Activated T-cell treated with anti-CD3 and anti-CD28 coated beads, Interleukin-2, amount 50 U/mL, for 4 hours (primary cell): ENCODE measurements at regions not wholly inside any gene's neighbourhood (a gene's known extent, or its start where the extent isn't known, plus 50 kb on each side); places are given as distances from the start of the nearest gene placed in this dataset.

Experiments used
- ATAC-seq, 2 donors: fragments of 200-7000 bp; cut with Tn5 transposase; one replicate each; pipeline ENCODE4 v1.10.0; 2021
- DNase-seq: peaks from one replicate; pipeline ENCODE4 v3.0.0-alpha.2; 2020
- H3K27me3 Mint-ChIP-seq: one replicate; pipeline ENCODE4 v1.8.0; 2021; ENCODE audit warnings: low read depth, mixed read lengths
- H3K36me3 Mint-ChIP-seq: one replicate; pipeline ENCODE4 v1.8.0; 2022; ENCODE audit warnings: mixed read lengths; ENCODE audit not compliant: insufficient read depth
- H3K4me1 Mint-ChIP-seq: one replicate; pipeline ENCODE4 v1.8.0; 2021; ENCODE audit warnings: low read depth, mixed read lengths
- H3K4me3 Mint-ChIP-seq: one replicate; pipeline ENCODE4 v1.8.0; 2021; ENCODE audit warnings: mild to moderate bottlenecking, moderate library complexity, mixed read lengths
- H3K9me3 Mint-ChIP-seq: one replicate; pipeline ENCODE4 v1.8.0; 2021; ENCODE audit warnings: mixed read lengths

DNA sequence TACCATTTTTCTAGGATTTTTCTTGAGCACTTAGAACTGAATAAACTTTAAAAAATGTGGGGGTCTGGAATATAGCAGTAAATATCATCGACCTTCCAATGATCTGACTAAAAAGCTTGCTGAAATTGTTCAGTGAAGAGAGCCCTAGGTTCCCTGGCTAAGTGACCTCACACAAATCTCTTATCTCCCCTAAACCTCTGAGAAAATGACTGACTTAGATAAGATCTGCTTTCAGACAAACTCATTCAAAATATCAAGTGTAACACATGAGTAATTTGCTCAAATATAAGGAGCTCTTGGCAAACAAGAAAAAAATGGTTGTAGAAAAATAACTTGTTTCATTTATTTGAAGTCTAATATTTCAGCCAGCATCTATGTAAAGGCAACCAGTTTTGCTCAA lies 441.7 kb upstream of the SLIT2 start:
- Mint-ChIP-seq H3K36me3 (no peaks in the 10 kb centered on the region), H3K4me1 (no peaks in the 10 kb centered on the region), H3K27me3 (no peaks in the 10 kb centered on the region), H3K9me3 (peaks cover under 1% of the 10 kb centered on the region), H3K4me3 (no peak overlapping the region)
- DNase-seq (no peak), ATAC-seq (no peak)

DNA sequence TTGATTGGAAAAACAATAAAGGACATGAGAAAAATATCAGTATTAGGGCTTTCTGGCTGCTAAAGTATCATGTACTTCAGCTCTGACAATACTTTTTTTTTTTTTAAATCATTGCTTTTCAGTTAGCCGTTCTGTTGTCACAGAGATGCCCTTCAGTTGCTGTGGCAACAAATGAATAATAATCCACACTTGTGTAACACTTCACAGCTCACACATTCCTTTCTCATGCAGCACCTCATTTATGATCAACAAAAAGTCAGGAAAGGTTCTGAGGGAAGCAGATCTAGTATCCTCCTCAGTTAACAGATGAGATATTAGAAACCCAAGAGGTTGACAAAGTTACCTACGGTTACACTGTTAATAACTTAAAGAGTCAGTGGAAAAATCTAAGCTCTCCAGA lies 444.2 kb upstream of the SLIT2 start:
- no peak for DNase-seq
- no peak overlapping the region for H3K4me3 Mint-ChIP-seq
- H3K27me3 Mint-ChIP-seq: no peaks in the 10 kb centered on the region
- H3K36me3 Mint-ChIP-seq: no peaks in the 10 kb centered on the region
- no peak for ATAC-seq
- H3K4me1 Mint-ChIP-seq: no peaks in the 10 kb centered on the region
- H3K9me3 Mint-ChIP-seq: peaks cover 3% of the 10 kb centered on the region

DNA sequence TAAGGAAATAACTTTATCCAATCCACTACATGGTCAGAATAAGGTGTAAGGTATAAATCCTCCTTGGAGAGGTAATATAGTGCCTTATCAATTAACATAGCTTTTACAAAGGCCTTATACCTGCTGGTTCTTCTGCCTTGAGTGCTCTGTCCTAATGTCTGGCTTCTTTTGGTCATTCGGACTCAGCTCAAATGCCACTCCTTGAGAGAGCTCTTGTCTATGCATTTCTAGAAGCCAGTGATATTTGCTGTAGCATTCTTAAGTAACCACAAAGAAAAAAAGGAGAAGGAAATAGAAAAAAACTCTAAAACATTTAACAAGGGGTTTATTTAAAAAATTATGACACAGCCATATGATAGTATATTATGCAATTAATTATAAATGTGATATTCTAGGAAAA lies 444.8 kb upstream of the SLIT2 start:
- H3K4me1 Mint-ChIP-seq: no peaks in the 10 kb centered on the region
- ATAC-seq (no peak), DNase-seq (no peak)
- no peaks in the 10 kb centered on the region for H3K27me3 Mint-ChIP-seq
- H3K9me3 Mint-ChIP-seq: peaks cover 3% of the 10 kb centered on the region
- no peaks in the 10 kb centered on the region for H3K36me3 Mint-ChIP-seq
- H3K4me3 Mint-ChIP-seq: no peak overlapping the region

DNA sequence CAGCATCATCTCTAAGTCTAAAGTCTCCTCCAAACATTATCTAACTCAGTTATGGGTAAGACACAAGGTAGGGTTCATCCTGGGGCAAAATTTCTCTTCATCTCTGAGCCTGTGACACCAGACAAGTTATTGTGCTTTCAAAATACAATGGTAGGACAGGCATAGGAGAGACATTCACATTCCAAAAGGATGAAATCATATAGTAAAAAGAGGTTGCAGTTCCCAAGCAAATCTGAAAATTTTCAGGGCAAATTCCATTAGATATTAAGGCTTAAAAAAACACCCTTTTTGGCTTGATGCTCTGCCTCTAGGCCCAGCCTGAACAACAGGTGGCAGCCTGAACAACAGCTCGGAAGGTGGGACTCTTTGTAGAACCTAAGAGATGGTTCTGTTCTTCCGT lies 448.3 kb upstream of the SLIT2 start:
- Mint-ChIP-seq H3K9me3 (peaks cover 8% of the 10 kb centered on the region), H3K4me3 (no peak overlapping the region), H3K4me1 (no peaks in the 10 kb centered on the region), H3K36me3 (no peaks in the 10 kb centered on the region), H3K27me3 (no peaks in the 10 kb centered on the region)
- ATAC-seq: no peak
- DNase-seq: no peak

DNA sequence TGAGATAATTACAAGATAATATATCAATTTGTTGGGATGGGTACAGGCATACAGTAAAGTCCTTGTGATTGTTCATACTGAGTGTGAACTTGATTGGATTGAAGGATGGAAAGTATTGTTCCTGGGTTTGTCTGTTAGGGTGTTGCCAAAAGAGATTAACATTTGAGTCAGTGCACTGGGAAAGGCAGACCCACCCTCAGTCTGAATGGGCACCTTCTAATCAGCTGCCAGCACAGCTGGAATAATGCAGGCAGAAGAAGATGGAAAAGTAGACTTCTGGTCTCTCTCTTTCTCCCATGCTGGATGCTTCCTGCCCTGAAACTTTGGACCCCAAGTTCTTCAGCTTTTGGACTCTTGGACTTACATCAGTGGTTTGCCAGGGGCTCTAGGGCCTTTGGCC lies 457.9 kb upstream of the SLIT2 start:
- Mint-ChIP-seq H3K9me3 (peaks cover 12% of the 10 kb centered on the region), H3K4me1 (no peaks in the 10 kb centered on the region), H3K27me3 (no peaks in the 10 kb centered on the region), H3K36me3 (no peaks in the 10 kb centered on the region), H3K4me3 (no peak overlapping the region)
- DNase-seq (no peak), ATAC-seq (no peak)

DNA sequence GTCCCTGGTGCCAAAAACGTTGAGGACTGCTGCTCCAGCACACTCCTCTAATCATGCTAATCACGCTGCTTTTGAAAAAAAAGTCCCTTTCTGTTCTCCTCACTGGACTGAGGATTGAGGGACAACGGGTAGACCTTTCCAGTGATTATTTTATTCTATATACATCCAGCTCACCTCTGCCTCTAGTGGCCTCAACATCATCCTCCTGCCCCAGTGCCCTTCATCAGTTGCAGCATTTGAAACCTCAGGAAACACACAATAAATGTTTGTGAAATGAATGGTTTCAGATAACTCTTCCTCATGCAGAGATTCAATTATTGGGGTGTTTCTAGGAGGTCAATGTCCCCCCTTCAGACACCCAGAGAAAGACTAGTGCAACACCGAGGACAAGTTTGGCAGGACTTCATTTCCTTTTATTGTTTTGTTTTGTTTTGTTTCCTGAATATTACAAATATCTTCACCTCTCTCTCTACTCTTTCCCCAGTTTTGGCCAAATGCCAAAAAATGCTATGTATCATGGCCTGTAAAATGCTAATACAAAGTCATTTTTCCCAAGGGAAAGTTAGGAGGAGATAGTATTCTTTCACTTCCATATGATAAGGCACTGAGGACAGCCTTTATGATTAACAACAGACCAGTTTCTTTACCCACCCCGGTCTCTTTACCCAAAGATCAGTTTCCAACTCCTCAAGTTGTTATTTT lies 460.1 kb upstream of the SLIT2 start:
- peaks cover 12% of the 10 kb centered on the region for H3K9me3 Mint-ChIP-seq
- H3K27me3 Mint-ChIP-seq: no peaks in the 10 kb centered on the region
- no peaks in the 10 kb centered on the region for H3K36me3 Mint-ChIP-seq

DNA sequence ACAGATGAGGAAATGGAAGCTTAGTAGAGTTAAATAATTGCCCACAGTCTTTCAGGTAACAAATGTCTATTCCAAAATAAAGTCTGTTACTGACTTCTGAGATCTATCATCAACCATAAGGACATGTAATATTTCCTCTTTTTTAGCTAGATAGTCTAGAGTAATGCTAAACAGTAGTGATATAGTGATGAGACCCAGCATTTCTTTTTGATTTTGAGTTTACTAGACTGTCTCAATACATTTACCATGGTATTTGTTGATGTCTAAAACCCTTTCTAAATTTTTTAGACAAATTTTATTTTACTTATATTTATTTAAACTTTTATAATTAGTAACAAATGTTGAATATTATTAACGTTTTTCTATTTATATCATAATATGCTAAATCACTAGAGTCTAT lies 465.1 kb upstream of the SLIT2 start:
- no peaks in the 10 kb centered on the region for H3K36me3 Mint-ChIP-seq
- peaks cover 19% of the 10 kb centered on the region for H3K9me3 Mint-ChIP-seq
- no peak overlapping the region for H3K4me3 Mint-ChIP-seq
- DNase-seq: no peak
- no peaks in the 10 kb centered on the region for H3K4me1 Mint-ChIP-seq
- no peaks in the 10 kb centered on the region for H3K27me3 Mint-ChIP-seq
- ATAC-seq: no peak

More for the DNA sequence above, 460.1 kb upstream of the SLIT2 start:
- no peak for DNase-seq
- no peaks in the 10 kb centered on the region for H3K4me1 Mint-ChIP-seq
- ATAC-seq: no peak
- no peak overlapping the region for H3K4me3 Mint-ChIP-seq

DNA sequence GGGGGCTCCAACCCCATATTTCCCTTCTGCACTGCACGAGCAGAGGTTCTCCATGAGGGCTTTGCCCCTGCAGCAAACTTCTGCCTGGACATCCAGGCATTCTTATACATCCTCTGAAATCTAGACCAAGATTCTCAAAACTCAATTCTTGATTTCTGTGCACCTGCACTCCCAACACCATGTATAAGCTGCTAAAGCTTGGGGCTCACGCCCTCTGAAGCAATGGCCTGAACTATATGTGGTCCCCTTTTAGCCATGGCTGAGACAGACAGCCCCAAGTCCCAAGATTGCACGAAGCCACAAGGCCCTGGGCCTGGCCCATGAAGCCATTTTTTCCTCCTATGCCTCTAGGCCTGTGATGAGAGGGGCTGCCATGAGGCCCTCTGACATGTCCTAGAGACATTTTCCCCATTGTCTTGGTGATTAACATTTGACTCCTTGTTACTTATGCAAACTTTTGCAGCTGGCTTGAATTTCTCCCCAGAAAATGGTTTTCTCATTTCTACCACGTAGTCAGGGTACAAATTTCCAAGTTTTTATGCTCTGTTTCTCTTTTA lies 468.0 kb upstream of the SLIT2 start:
- no peaks in the 10 kb centered on the region for H3K27me3 Mint-ChIP-seq
- no peak for ATAC-seq
- no peak for DNase-seq

DNA sequence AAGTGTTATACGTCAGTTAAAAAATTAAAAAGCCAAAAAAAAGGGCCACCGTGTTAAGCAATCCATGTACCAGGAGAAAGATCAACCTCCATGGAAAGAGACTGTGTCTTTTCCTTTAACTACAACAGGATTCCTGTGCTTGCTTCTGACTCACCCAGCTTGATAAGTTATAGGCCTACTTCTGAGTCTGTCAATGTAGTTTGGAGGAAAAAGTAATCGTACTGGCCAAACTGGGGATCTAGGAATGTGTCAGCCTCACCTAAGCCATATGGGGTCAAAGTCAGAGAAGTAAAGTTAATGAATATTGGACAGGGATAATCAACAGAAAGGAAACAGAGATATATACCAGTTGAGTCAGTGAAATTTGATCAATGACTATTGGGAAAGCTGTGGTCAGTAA lies 470.8 kb upstream of the SLIT2 start:
- Mint-ChIP-seq H3K4me1 (no peaks in the 10 kb centered on the region), H3K36me3 (no peaks in the 10 kb centered on the region), H3K4me3 (no peak overlapping the region), H3K9me3 (peaks cover 21% of the 10 kb centered on the region), H3K27me3 (no peaks in the 10 kb centered on the region)
- DNase-seq (no peak), ATAC-seq (no peak)

More for the DNA sequence above, 468.0 kb upstream of the SLIT2 start:
- H3K4me1 Mint-ChIP-seq: no peaks in the 10 kb centered on the region
- no peak overlapping the region for H3K4me3 Mint-ChIP-seq
- H3K9me3 Mint-ChIP-seq: peaks cover 16% of the 10 kb centered on the region
- H3K36me3 Mint-ChIP-seq: no peaks in the 10 kb centered on the region

DNA sequence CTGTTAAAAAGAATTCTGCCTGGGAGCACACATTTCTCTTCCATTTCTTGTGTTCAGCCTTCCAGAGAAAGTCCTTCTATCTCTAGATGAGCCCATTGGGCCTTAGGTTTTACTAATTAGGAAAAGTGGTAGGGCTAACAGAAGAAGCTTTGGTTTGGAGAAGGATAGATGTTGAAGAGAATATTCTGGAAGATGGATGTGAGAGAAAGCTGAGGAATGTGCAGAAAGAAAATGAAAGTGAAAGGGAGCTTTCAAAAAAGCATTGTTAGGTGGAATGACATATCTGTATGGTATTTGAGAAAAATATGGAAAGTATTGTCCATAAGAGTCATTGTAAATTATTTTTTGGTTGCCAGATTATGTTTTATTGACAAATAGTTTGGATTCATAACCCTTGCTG lies 474.8 kb upstream of the SLIT2 start:
- Mint-ChIP-seq H3K4me3 (no peak overlapping the region), H3K36me3 (no peaks in the 10 kb centered on the region), H3K9me3 (peaks cover 13% of the 10 kb centered on the region), H3K27me3 (no peaks in the 10 kb centered on the region), H3K4me1 (no peaks in the 10 kb centered on the region)
- ATAC-seq: no peak
- no peak for DNase-seq

DNA sequence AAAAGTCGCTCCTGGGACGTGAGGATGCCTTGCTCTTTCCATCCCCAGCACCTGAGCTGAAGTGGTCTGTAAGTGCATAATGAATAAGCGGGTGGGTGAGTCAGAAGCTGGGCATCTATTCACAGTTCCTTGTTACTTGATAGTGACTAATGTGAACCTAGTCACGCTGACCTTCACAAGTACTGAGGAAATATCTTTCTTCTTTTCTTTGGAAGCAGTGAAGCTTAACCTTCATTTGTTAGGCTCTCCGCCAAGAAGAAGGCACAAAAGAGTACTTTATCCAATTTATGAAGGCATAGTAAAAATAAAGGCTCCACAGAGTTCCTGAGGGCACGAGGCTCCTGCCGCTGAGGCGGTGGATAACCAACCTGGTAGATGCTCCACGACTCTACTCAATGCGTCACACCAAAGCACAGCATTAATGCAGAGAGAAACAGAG lies 475.7 kb upstream of the SLIT2 start:
- Mint-ChIP-seq H3K9me3 (peaks cover 10% of the 10 kb centered on the region), H3K4me1 (no peaks in the 10 kb centered on the region), H3K27me3 (no peaks in the 10 kb centered on the region), H3K4me3 (no peak overlapping the region), H3K36me3 (no peaks in the 10 kb centered on the region)
- no peak for DNase-seq
- ATAC-seq: no peak

DNA sequence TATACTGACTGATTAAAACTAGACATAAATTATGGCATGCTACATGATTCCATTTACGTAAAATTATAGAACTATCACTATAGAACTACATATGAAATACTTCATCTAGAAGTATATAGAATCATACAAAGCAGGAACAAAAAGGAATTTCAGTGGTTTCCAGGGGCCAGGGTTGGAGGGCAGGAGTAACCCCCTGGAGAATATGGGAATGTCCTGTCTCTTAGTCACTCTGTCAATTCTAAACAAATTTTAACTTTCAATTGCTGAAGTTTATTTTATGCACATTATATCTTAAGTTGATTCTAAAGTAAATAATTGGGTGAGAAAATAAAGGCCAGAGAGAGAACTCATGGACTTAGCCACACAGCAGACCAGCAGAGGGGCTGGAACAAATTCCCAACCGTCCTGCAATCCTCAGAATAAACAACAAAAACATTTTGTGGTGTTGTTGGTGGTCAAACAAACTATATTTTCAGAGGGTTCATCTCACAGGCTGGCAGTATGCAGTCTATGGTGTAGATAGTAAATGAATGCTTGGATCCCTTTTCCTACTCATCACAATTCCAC lies 476.9 kb upstream of the SLIT2 start:
- Mint-ChIP-seq H3K36me3 (no peaks in the 10 kb centered on the region), H3K9me3 (peaks cover 13% of the 10 kb centered on the region)

DNA sequence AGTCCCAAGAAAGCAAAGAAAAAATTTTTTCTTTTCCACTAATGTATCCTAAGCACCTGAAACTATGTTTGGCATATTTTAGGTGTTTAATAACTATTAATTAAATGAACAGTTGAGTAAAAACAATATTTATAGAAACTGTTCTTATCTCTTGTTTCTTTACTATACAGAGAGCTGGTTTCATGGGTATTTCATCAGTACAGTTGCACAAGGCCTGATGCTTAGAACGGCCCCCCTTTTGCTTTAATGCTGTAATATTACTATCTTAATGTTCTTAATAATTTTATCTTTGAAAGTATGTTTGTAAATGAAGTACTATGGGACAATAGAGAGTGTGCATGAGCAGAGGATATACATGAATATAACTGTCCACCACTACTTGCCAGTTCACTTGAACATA lies 479.1 kb upstream of the SLIT2 start:
- no peak for DNase-seq
- ATAC-seq: no peak
- no peak overlapping the region for H3K4me3 Mint-ChIP-seq
- no peaks in the 10 kb centered on the region for H3K27me3 Mint-ChIP-seq
- no peaks in the 10 kb centered on the region for H3K36me3 Mint-ChIP-seq
- H3K4me1 Mint-ChIP-seq: no peaks in the 10 kb centered on the region
- peaks cover 19% of the 10 kb centered on the region for H3K9me3 Mint-ChIP-seq

More for the DNA sequence above, 476.9 kb upstream of the SLIT2 start:
- no peak for DNase-seq
- Mint-ChIP-seq H3K4me3 (no peak overlapping the region), H3K4me1 (no peaks in the 10 kb centered on the region), H3K27me3 (no peaks in the 10 kb centered on the region)
- ATAC-seq: no peak

DNA sequence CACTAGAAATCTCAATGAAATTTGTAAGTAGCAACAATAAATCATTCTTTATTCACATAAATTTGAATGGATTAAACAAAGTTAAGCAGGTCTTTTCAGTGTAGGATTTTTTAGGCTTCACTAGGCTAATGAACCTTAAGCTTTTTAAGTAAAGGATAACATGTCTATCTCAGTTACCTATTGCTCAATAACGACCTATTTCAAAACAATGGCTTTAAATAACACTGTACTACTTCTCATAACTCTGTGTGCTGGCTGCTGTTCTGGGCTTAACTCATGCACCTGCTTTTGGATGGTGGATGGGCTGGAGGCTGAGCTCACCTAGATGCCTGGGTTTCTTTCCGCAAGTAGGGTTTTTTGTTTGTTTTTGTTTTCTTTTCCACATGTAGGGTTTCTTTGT lies 495.0 kb upstream of the SLIT2 start:
- ATAC-seq (no peak), DNase-seq (no peak)
- H3K4me1 Mint-ChIP-seq: no peaks in the 10 kb centered on the region
- no peaks in the 10 kb centered on the region for H3K27me3 Mint-ChIP-seq
- no peak overlapping the region for H3K4me3 Mint-ChIP-seq
- H3K36me3 Mint-ChIP-seq: no peaks in the 10 kb centered on the region
- H3K9me3 Mint-ChIP-seq: peaks cover 15% of the 10 kb centered on the region

DNA sequence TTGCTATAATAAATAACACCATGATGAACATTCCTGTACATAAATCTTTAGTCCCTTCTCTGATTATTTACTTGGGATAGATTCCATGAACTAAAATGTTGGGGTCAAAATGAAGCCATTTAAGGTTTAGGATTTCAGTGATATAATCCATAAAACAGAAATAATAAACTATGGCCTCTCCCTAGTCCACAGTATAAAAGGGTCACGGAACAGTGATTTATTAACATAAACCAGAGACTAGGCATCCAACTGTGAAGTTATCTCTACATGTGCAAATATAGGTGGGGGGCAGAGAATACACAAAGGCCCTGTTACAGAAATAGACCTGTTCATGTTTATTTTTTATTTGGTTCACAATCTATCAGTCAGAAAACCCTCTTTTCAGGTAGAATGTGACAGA lies 499.1 kb upstream of the SLIT2 start:
- DNase-seq: no peak
- no peak for ATAC-seq
- H3K4me3 Mint-ChIP-seq: no peak overlapping the region
- H3K4me1 Mint-ChIP-seq: no peaks in the 10 kb centered on the region
- no peaks in the 10 kb centered on the region for H3K27me3 Mint-ChIP-seq
- no peaks in the 10 kb centered on the region for H3K36me3 Mint-ChIP-seq
- peaks cover 6% of the 10 kb centered on the region for H3K9me3 Mint-ChIP-seq
